Ectodermal cell (in vitro differentiated cells): ENCODE measurements at regions not wholly inside any gene's neighbourhood (a gene's known extent, or its start where the extent isn't known, plus 50 kb on each side); places are given as distances from the start of the nearest gene placed in this dataset.
A peak's percentile ranks its signal among the peaks of the same experiment; 100 is the strongest.

Experiments used
- H3K27ac ChIP-seq: 2 replicates; pipeline ENCODE4 v1.7.0; 2013; ENCODE audit warnings: mild to moderate bottlenecking, low read depth, low read length; ENCODE audit not compliant: insufficient read depth, poor library complexity, severe bottlenecking
- H3K27me3 ChIP-seq: 2 replicates; pipeline ENCODE4 v1.7.0; 2013; ENCODE audit warnings: mild to moderate bottlenecking, low read length; ENCODE audit not compliant: insufficient read depth, control insufficient read depth, poor library complexity, severe bottlenecking
- H3K36me3 ChIP-seq: one replicate; pipeline ENCODE4 v1.7.0; 2013; ENCODE audit warnings: low read length; ENCODE audit not compliant: control insufficient read depth, insufficient read depth
- H3K4me1 ChIP-seq: one replicate; pipeline ENCODE4 v1.7.0; 2013; ENCODE audit warnings: low read length; ENCODE audit not compliant: control insufficient read depth, insufficient read depth
- H3K4me3 ChIP-seq: 2 replicates; pipeline ENCODE4 v1.7.0; 2013; ENCODE audit warnings: low read depth, low read length, control low read depth; ENCODE audit not compliant: insufficient read depth
- H3K9me3 ChIP-seq: 2 replicates; pipeline ENCODE4 v1.7.0; 2013; ENCODE audit warnings: mild to moderate bottlenecking, low read length, moderate library complexity; ENCODE audit not compliant: control insufficient read depth
- WGBS, 2 experiments: methylation state at CpG; one replicate each; pipeline ENCODE4 v1.1.7; 2013; ENCODE audit warnings: missing lambda C conversion rate in 2 of 2; 5-methylcytosine and 5-hydroxymethylcytosine counted together

DNA sequence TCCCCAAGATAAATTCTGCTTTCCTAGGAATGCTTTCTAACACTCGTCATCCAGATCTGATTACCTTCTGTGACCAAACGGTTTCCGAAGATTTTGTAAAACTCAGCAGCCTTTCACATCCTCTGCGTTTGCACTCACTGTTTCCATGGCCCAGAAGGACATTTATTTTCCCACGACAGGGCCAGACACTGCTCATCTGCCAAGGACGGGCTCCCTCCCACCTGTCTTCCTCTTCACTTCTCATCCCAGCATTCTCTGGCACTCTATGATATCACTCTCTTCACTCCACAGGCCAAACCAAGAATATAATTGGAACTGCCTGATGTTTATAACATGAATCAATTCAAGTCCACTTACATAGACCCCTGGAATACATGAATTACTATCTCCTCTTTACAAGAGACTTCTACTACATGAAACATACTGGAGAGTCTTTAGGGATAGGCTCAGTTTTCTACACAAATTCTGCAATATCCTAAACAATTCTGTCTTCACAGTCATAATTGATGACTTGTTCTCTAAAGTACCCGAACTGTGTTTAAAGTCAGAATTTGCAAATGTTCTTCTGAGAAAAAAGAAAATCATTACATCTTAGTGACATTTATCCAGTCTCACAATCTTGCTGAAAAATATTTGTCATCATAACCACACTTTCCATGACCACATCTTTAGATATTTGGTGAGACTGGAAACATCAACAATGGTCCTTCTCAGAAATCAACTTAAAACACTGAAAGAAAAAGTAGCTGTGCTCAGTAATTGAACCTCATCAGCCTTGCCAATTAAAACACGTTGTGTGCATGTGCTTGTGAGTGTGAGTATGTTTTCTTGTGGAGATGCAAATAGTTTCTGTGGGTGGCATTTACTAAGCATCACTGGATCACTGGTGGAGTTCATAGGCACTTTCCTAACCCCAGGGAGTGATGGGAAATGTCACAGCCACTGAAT, 79.5 kb upstream of the PRSS58 start:
- 87 to 92% methylated on average over 8 of the region's 8 CpGs for WGBS, 2 experiments
- peaks cover 5% of the 10 kb centered on the region for H3K4me1 ChIP-seq
- no peak overlapping the region for H3K4me3 ChIP-seq
- H3K9me3 ChIP-seq, result no peaks in the 10 kb centered on the region
- no peak overlapping the region for H3K27ac ChIP-seq
- H3K36me3 ChIP-seq, result no peaks in the 10 kb centered on the region
- no peaks in the 10 kb centered on the region for H3K27me3 ChIP-seq

GRCh38 chr7:142334806-142335205, 76.9 kb upstream of the PRSS58 start:
- H3K9me3 ChIP-seq, result no peaks in the 10 kb centered on the region
- H3K4me1 ChIP-seq, result peaks cover 5% of the 10 kb centered on the region
- no peak overlapping the region for H3K4me3 ChIP-seq
- no peaks in the 10 kb centered on the region for H3K36me3 ChIP-seq
- H3K27me3 ChIP-seq, result no peaks in the 10 kb centered on the region
- H3K27ac ChIP-seq, result no peak overlapping the region
- 96 to 97% methylated on average over 1 of the region's 1 CpG for WGBS, 2 experiments

GRCh38 chr7:142334236-142334635, 76.4 kb upstream of the PRSS58 start:
- H3K27me3 ChIP-seq, result no peaks in the 10 kb centered on the region
- H3K4me3 ChIP-seq, result no peak overlapping the region
- no peaks in the 10 kb centered on the region for H3K36me3 ChIP-seq
- H3K4me1 ChIP-seq, result peaks cover 5% of the 10 kb centered on the region
- no peaks in the 10 kb centered on the region for H3K9me3 ChIP-seq
- 93 to 94% methylated on average over 2 of the region's 2 CpGs for WGBS, 2 experiments
- H3K27ac ChIP-seq, result no peak overlapping the region

- Histone ChIP-seq H3K27me3 (no peaks in the 10 kb centered on the region), H3K27ac (no peak overlapping the region), H3K4me3 (no peak overlapping the region), H3K36me3 (no peaks in the 10 kb centered on the region), H3K9me3 (no peaks in the 10 kb centered on the region), H3K4me1 (no peaks in the 10 kb centered on the region)
- 92 to 94% methylated on average over 5 to 6 of the region's 6 CpGs for WGBS, 2 experiments
Measured at GRCh38 chr7:142332421-142332820, 74.6 kb upstream of the PRSS58 start.

DNA sequence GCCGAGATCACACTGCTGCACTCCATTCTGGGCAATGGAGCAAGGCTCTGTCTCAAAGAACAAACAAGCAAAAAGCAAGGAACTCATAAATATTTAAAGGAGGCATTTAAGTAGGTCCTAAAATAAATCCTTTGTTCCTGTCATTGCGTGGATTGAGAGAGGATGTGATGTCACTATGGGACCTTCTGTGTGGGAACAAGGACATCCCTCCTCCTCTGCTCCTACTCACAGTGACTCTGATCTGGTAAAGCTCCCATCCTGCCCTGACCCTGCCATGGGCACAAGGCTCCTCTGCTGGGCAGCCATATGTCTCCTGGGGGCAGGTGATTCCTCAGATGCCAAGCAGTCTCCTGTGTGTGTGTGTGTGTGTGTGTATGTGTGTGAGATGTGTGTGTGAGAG, 74.1 kb upstream of the PRSS58 start:
- no peak overlapping the region for H3K27ac ChIP-seq
- 89 to 100% methylated on average over 2 of the region's 2 CpGs for WGBS, 2 experiments
- no peaks in the 10 kb centered on the region for H3K4me1 ChIP-seq
- H3K4me3 ChIP-seq, result no peak overlapping the region
- H3K36me3 ChIP-seq, result no peaks in the 10 kb centered on the region
- H3K27me3 ChIP-seq, result no peaks in the 10 kb centered on the region
- no peaks in the 10 kb centered on the region for H3K9me3 ChIP-seq

DNA sequence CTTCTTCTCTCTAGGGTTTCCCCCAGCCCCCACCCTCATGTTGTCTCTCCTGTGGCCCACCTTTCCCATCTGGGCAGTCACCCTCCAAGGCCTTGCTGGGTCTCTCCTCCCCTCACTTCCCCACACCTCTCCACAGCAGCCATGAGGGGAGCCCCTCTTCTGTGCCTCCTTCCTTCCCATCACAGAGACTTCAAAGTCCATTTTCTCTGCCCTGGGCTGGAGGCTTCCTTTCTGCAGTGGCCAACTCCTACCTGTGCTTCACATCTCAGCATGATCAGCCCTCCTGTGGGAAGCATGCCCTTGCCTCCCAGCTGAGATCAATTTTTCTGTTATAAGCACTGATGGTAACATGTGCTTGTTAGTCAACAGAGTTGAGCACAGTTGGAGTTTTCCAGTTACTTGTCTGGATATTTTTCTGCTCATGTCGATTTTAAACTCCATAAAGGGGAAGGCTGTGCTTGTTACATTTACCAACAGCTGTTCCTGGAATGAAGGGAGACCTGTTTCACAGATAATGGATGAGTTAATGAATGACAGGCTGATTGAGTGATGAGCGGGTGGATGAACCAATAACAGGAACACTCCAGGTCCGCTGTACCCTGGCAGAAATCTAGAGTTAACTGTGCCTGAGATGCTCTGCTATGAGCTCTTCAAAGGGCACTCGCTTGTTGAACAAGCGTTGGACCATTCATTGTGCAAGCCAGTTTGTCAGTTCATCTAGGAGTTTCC, 71.4 kb upstream of the PRSS58 start:
- Histone ChIP-seq H3K36me3 (no peaks in the 10 kb centered on the region), H3K27ac (no peak overlapping the region), H3K4me1 (no peaks in the 10 kb centered on the region), H3K27me3 (no peaks in the 10 kb centered on the region), H3K4me3 (no peak overlapping the region), H3K9me3 (no peaks in the 10 kb centered on the region)
- WGBS, 2 experiments, result 91 to 95% methylated on average over 5 of the region's 5 CpGs

GRCh38 chr7:142328551-142328950, 70.7 kb upstream of the PRSS58 start:
- Histone ChIP-seq H3K4me3 (no peak overlapping the region), H3K9me3 (no peaks in the 10 kb centered on the region), H3K27ac (peak overlapping the region; percentile 52), H3K27me3 (no peaks in the 10 kb centered on the region), H3K4me1 (no peaks in the 10 kb centered on the region), H3K36me3 (no peaks in the 10 kb centered on the region)
- 89 to 90% methylated on average over 6 of the region's 6 CpGs for WGBS, 2 experiments

DNA sequence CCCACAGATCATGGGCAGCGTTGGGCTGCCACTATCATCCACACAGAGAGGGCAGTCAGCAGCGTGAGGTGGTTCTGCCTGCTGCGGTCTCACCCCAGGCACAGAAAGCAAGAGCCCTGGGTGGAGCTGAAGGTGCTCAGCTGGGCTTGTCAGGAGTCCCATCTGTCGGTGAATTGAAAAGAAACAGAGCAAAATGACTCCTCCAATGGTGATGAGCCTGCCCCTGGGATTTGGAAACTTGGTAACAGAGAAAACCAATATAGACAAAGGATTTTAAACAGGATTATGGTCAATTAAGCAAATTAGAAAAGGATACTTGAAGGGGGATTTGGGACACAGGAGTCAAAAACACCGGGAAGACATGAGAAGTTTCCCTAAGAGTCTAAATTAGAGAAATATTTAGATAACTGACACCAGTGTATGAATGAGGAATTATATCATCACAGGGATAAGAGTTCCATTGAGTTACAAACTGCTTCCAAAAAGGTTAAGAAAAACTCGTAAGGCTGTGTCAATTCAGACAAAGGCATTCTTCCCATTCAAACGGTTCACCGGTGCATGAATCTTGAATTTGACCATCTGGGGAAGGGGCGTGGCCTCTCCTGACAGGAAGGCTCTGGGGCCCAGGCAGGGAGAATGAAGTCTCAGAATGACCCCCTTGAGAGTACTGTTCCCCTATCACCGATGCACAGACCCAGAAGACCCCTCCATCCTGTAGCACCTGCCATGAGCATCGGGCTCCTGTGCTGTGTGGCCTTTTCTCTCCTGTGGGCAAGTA, 70.0 kb upstream of the PRSS58 start:
- Histone ChIP-seq H3K9me3 (no peaks in the 10 kb centered on the region), H3K4me1 (no peaks in the 10 kb centered on the region), H3K27ac (peak overlapping the region; percentile 52), H3K27me3 (no peaks in the 10 kb centered on the region), H3K36me3 (no peaks in the 10 kb centered on the region), H3K4me3 (no peak overlapping the region)
- 69 to 74% methylated on average over 11 of the region's 11 CpGs for WGBS, 2 experiments

DNA sequence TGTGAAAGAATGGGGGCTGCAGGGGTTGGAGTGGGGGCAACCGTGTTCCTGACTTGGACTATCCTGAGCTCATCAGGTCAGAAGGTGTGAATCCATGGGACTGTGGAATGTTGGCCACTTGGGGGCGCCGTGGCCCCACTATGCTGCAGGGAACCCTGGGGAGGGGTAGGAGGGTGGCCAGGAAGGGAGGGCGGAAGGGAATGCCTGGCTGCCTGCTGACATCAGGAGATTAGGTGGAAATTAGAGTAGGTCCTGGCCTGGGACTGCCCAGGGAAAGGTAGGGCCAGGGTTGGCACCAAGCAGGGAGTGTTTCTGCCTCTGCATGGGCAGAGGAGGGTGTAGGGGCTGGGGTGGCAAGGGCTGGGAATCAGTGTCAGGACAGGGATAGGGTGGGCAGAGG, 65.8 kb upstream of the PRSS58 start:
- Histone ChIP-seq H3K36me3 (no peaks in the 10 kb centered on the region), H3K9me3 (no peaks in the 10 kb centered on the region), H3K4me3 (no peak overlapping the region), H3K27me3 (no peaks in the 10 kb centered on the region), H3K27ac (no peak overlapping the region), H3K4me1 (no peaks in the 10 kb centered on the region)
- 22 to 23% methylated on average over 4 of the region's 4 CpGs for WGBS, 2 experiments

DNA sequence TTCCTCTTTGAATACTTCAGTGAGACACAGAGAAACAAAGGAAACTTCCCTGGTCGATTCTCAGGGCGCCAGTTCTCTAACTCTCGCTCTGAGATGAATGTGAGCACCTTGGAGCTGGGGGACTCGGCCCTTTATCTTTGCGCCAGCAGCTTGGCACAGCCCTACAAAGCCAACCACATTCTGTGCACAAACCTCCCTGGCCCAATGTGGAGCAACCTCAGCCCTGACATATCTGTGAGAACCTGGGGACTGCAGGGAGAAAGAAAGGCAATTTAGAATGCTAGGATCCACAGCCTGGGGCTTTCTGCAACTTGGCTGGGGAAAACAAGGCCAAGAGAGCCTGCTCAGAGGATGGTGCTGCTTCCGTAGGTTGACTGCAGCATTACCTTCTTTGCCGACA, 63.5 kb upstream of the PRSS58 start:
- 92 to 94% methylated on average over 7 of the region's 7 CpGs for WGBS, 2 experiments
- H3K36me3 ChIP-seq, result no peaks in the 10 kb centered on the region
- no peak overlapping the region for H3K4me3 ChIP-seq
- H3K27me3 ChIP-seq, result no peaks in the 10 kb centered on the region
- H3K9me3 ChIP-seq, result no peaks in the 10 kb centered on the region
- no peaks in the 10 kb centered on the region for H3K4me1 ChIP-seq
- no peak overlapping the region for H3K27ac ChIP-seq
